Loucy (cell line): ENCODE measurements at regions not wholly inside any gene's neighbourhood (a gene's known extent, or its start where the extent isn't known, plus 50 kb on each side); places are given as distances from the start of the nearest gene placed in this dataset.

Experiments
- H2AFZ ChIP-seq: fragments of 200-600 bp; sonication (generic); 2 replicates; pipeline ENCODE4 v1.6.0; 2016; ENCODE audit warnings: antibody characterized with exemption, mild to moderate bottlenecking, low read length, moderate library complexity
- H3F3A ChIP-seq: fragments of 200-600 bp; 2 replicates; pipeline ENCODE4 v1.6.0; 2016; ENCODE audit warnings: antibody characterized with exemption, low read depth, mild to moderate bottlenecking
- H3K27me3 ChIP-seq: fragments of 200-600 bp; sonication (generic); 2 replicates; pipeline ENCODE4 v1.6.1; 2014; ENCODE audit warnings: low read length, mild to moderate bottlenecking; ENCODE audit not compliant: insufficient read depth, poor library complexity, severe bottlenecking
- H3K36me3 ChIP-seq: fragments of 200-600 bp; sonication (generic); 2 replicates; pipeline ENCODE4 v1.6.1; 2016; ENCODE audit warnings: low read length; ENCODE audit not compliant: insufficient read depth
- H3K4me1 ChIP-seq: fragments of 200-600 bp; sonication (generic); 2 replicates; pipeline ENCODE4 v1.5.1; 2014; ENCODE audit warnings: low read length, mild to moderate bottlenecking; ENCODE audit not compliant: insufficient read depth, poor library complexity, severe bottlenecking
- H3K4me2 ChIP-seq: fragments of 200-600 bp; sonication (generic); 2 replicates; pipeline ENCODE4 v1.6.0; 2014; ENCODE audit warnings: antibody characterized with exemption, low read length, low read depth, mild to moderate bottlenecking; ENCODE audit not compliant: poor library complexity, severe bottlenecking
- H3K4me3 ChIP-seq: fragments of 200-600 bp; sonication (generic); 2 replicates; pipeline ENCODE4 v1.5.1; 2014; ENCODE audit warnings: low read length, mild to moderate bottlenecking, mixed read lengths; ENCODE audit not compliant: poor library complexity, severe bottlenecking
- H3K79me2 ChIP-seq: fragments of 200-600 bp; sonication (generic); 2 replicates; pipeline ENCODE4 v1.6.1; 2014; ENCODE audit warnings: low read length; ENCODE audit not compliant: insufficient read depth
- H3K9ac ChIP-seq: fragments of 200-600 bp; sonication (generic); 2 replicates; pipeline ENCODE4 v1.6.0; 2014; ENCODE audit warnings: mild to moderate bottlenecking, low read depth, low read length, moderate library complexity; ENCODE audit not compliant: poor library complexity, severe bottlenecking
- H3K9me2 ChIP-seq: fragments of 200-600 bp; sonication (generic); replicated peaks from 2 replicates; pipeline ENCODE4 v1.6.1; 2016; ENCODE audit warnings: low read depth, low read length, mixed read lengths
- H3K9me3 ChIP-seq: fragments of 200-600 bp; sonication (generic); 2 replicates; pipeline ENCODE4 v1.6.1; 2014; ENCODE audit warnings: mild to moderate bottlenecking, antibody characterized with exemption, low read length, low read depth; ENCODE audit not compliant: insufficient read depth
- H4K20me1 ChIP-seq: fragments of 200-600 bp; sonication (generic); 2 replicates; pipeline ENCODE4 v1.6.0; 2014; ENCODE audit warnings: antibody characterized with exemption, low read length, mild to moderate bottlenecking; ENCODE audit not compliant: insufficient read depth, poor library complexity, severe bottlenecking
- CTCF ChIP-seq: fragments of 200-600 bp; sonication (generic); conservative IDR thresholded peaks from 2 replicates; pipeline ENCODE4 v1.5.1; 2014; ENCODE audit warnings: mild to moderate bottlenecking, antibody characterized with exemption, low read length
- EZH2phosphoT487 ChIP-seq: fragments of 200-600 bp; IDR thresholded peaks from 2 replicates; pipeline ENCODE4 v1.6.1; 2018; ENCODE audit warnings: antibody characterized with exemption, mild to moderate bottlenecking, moderate library complexity, borderline replicate concordance

GRCh38 chr6:141152951-141153350 is 979.8 kb upstream of the GJE1 start:
- no peak overlapping the region for H3K9ac ChIP-seq
- TF ChIP-seq EZH2phosphoT487 (no peak), CTCF (no peak)
- no peak overlapping the region for H3K4me2 ChIP-seq
- no peaks in the 10 kb centered on the region for H3K27me3 ChIP-seq
- no peaks in the 10 kb centered on the region for H3K4me1 ChIP-seq
- no peak overlapping the region for H2AFZ ChIP-seq
- no peaks in the 10 kb centered on the region for H3K36me3 ChIP-seq
- H3F3A ChIP-seq = no peaks in the 10 kb centered on the region
- no peaks in the 10 kb centered on the region for H4K20me1 ChIP-seq
- H3K9me2 ChIP-seq = no peaks in the 10 kb centered on the region
- H3K79me2 ChIP-seq = no peaks in the 10 kb centered on the region
- H3K9me3 ChIP-seq = no peaks in the 10 kb centered on the region
- no peak overlapping the region for H3K4me3 ChIP-seq

GRCh38 chr6:141151710-141152417 is 980.9 kb upstream of the GJE1 start:
- TF ChIP-seq CTCF (no peak), EZH2phosphoT487 (no peak)
- Histone ChIP-seq H3K9me2 (no peaks in the 10 kb centered on the region), H4K20me1 (no peaks in the 10 kb centered on the region), H3K36me3 (no peaks in the 10 kb centered on the region), H2AFZ (no peak overlapping the region), H3K79me2 (no peaks in the 10 kb centered on the region), H3F3A (no peaks in the 10 kb centered on the region), H3K4me1 (no peaks in the 10 kb centered on the region), H3K9ac (no peak overlapping the region), H3K27me3 (no peaks in the 10 kb centered on the region), H3K4me2 (no peak overlapping the region), H3K9me3 (no peaks in the 10 kb centered on the region), H3K4me3 (no peak overlapping the region)

- H2AFZ ChIP-seq = no peak overlapping the region
- no peaks in the 10 kb centered on the region for H3K9me3 ChIP-seq
- no peaks in the 10 kb centered on the region for H3K4me1 ChIP-seq
- H4K20me1 ChIP-seq = no peaks in the 10 kb centered on the region
- TF ChIP-seq CTCF (no peak), EZH2phosphoT487 (no peak)
- no peaks in the 10 kb centered on the region for H3K27me3 ChIP-seq
- no peaks in the 10 kb centered on the region for H3K9me2 ChIP-seq
- H3K9ac ChIP-seq = no peak overlapping the region
- no peak overlapping the region for H3K4me3 ChIP-seq
- no peaks in the 10 kb centered on the region for H3K79me2 ChIP-seq
- no peaks in the 10 kb centered on the region for H3K36me3 ChIP-seq
- H3K4me2 ChIP-seq = no peak overlapping the region
- no peaks in the 10 kb centered on the region for H3F3A ChIP-seq
Measured at GRCh38 chr6:141141870-141142269, 990.9 kb upstream of the GJE1 start.
